Fibroblast of lung (primary cell): ENCODE measurements at regions not wholly inside any gene's neighbourhood (a gene's known extent, or its start where the extent isn't known, plus 50 kb on each side); places are given as distances from the start of the nearest gene placed in this dataset.
"Not testable (repeated sequence)": the region's sequence is repeated elsewhere in the genome, so short reads cannot be mapped to it uniquely, and the experiment has no call there.

Experiments
- DNase-seq, 2 donors: peaks; one replicate each; pipeline versions ENCODE4 v3.0.0 to v3.0.0-alpha.2; 2010; ENCODE audit warnings: low read depth in 2 of 2
- H2AFZ ChIP-seq: 2 replicates; pipeline ENCODE4 v1.5.1; 2012; ENCODE audit warnings: low read length, control low read depth, inconsistent platforms
- H3K27ac ChIP-seq: 2 replicates; pipeline ENCODE4 v1.5.1; 2011; ENCODE audit warnings: low read length, control low read depth; ENCODE audit not compliant: insufficient read depth
- H3K27me3 ChIP-seq: 2 replicates; pipeline ENCODE4 v1.5.1; 2011; ENCODE audit warnings: mild to moderate bottlenecking, low read length; ENCODE audit not compliant: control insufficient read depth, insufficient read depth
- H3K36me3 ChIP-seq: 2 replicates; pipeline ENCODE4 v1.5.1; 2011; ENCODE audit warnings: low read length; ENCODE audit not compliant: control insufficient read depth, insufficient read depth
- H3K4me1 ChIP-seq: 2 replicates; pipeline ENCODE4 v1.5.1; 2011; ENCODE audit warnings: low read length; ENCODE audit not compliant: control insufficient read depth, insufficient read depth; ENCODE audit errors: extremely low read depth
- H3K4me2 ChIP-seq: 2 replicates; pipeline ENCODE4 v1.5.1; 2011; ENCODE audit warnings: low read length, control low read depth; ENCODE audit not compliant: insufficient read depth; ENCODE audit errors: extremely low read depth
- H3K4me3 ChIP-seq, 4 experiments: fragments of 200-600 bp in 1 of 4; sonication (generic) in 1 of 4; replicated peaks in 1 of 4; 2 replicates each; pipeline ENCODE4 v1.5.1; 2011 to 2016; ENCODE audit warnings: low read length in 4 of 4, low read depth in 3 of 4, mild to moderate bottlenecking in 3 of 4, control low read depth in 2 of 4, inconsistent platforms in 1 of 4, mixed read lengths in 1 of 4; ENCODE audit not compliant: insufficient read depth in 1 of 4; ENCODE audit errors: control extremely low read depth in 1 of 4
- H3K79me2 ChIP-seq: 2 replicates; pipeline ENCODE4 v1.5.1; 2012; ENCODE audit warnings: mild to moderate bottlenecking, low read length, inconsistent platforms; ENCODE audit not compliant: control insufficient read depth, insufficient read depth
- H3K9ac ChIP-seq: 2 replicates; pipeline ENCODE4 v1.5.1; 2011; ENCODE audit warnings: mild to moderate bottlenecking, low read length, control low read depth; ENCODE audit not compliant: insufficient read depth
- H3K9me3 ChIP-seq: 2 replicates; pipeline ENCODE4 v1.5.1; 2012; ENCODE audit warnings: low read depth, low read length; ENCODE audit not compliant: control insufficient read depth, insufficient read depth
- H4K20me1 ChIP-seq: 2 replicates; pipeline ENCODE4 v1.5.1; 2011; ENCODE audit warnings: low read length; ENCODE audit not compliant: control insufficient read depth, insufficient read depth; ENCODE audit errors: extremely low read depth
- EZH2 ChIP-seq: IDR thresholded peaks from 2 replicates; pipeline ENCODE4 v1.5.1; 2012; ENCODE audit warnings: low read length, control low read depth, mild to moderate bottlenecking; ENCODE audit errors: missing control alignments
- TF ChIP-seq, protein P1 (sequence below), 2 donors: IDR thresholded peaks in 1 of 2; conservative IDR thresholded peaks in 1 of 2; 1 replicate in 1 of 2; 2 replicates in 1 of 2; pipeline ENCODE4 v1.5.1; 2011 to 2012; ENCODE audit warnings: low read length in 2 of 2, control low read depth in 1 of 2, inconsistent platforms in 1 of 2, low read depth in 1 of 2, mild to moderate bottlenecking in 1 of 2

DNA sequence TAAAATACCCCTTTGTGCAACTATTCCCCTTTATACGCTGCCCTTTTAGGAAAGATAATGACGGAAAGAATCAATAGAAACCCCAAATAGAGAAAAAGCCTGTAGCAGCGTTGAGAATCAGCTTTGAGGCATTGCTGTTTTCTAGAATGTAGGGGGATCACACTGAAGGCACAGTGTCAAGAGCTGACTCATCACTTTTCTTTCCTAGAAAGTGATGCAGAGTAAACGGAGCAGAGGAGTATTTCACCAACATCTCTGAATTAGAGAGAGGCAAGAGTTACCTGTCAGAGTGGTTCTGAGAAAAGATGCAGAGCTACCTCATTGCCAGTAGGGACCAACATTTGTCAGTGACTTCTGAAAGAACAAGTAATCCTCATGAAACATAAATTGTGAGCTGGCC lies 269.8 kb upstream of the TMC3 start:
- Histone ChIP-seq H3K27ac (no peak overlapping the region), H3K4me2 (no peak overlapping the region), H2AFZ (no peak overlapping the region), H3K9ac (no peak overlapping the region), H3K36me3 (no peaks in the 10 kb centered on the region), H3K9me3 (no peaks in the 10 kb centered on the region), H3K27me3 (no peaks in the 10 kb centered on the region), H3K79me2 (no peaks in the 10 kb centered on the region), H4K20me1 (no peaks in the 10 kb centered on the region), H3K4me3 (no peak overlapping the region), H3K4me1 (no peaks in the 10 kb centered on the region)
- peak in 1 of 2 donors; percentile 22 for DNase-seq
- no peak for TF ChIP-seq EZH2
- TF ChIP-seq, protein P1, sequence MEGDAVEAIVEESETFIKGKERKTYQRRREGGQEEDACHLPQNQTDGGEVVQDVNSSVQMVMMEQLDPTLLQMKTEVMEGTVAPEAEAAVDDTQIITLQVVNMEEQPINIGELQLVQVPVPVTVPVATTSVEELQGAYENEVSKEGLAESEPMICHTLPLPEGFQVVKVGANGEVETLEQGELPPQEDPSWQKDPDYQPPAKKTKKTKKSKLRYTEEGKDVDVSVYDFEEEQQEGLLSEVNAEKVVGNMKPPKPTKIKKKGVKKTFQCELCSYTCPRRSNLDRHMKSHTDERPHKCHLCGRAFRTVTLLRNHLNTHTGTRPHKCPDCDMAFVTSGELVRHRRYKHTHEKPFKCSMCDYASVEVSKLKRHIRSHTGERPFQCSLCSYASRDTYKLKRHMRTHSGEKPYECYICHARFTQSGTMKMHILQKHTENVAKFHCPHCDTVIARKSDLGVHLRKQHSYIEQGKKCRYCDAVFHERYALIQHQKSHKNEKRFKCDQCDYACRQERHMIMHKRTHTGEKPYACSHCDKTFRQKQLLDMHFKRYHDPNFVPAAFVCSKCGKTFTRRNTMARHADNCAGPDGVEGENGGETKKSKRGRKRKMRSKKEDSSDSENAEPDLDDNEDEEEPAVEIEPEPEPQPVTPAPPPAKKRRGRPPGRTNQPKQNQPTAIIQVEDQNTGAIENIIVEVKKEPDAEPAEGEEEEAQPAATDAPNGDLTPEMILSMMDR (conservative IDR thresholded peaks at IDR 0.05 in 1 of 2, IDR thresholded peaks at IDR 0.05 in 1 of 2; ENCODE audit: low read depth in 1 of 2, low read length in 2 of 2), result no peak

DNA sequence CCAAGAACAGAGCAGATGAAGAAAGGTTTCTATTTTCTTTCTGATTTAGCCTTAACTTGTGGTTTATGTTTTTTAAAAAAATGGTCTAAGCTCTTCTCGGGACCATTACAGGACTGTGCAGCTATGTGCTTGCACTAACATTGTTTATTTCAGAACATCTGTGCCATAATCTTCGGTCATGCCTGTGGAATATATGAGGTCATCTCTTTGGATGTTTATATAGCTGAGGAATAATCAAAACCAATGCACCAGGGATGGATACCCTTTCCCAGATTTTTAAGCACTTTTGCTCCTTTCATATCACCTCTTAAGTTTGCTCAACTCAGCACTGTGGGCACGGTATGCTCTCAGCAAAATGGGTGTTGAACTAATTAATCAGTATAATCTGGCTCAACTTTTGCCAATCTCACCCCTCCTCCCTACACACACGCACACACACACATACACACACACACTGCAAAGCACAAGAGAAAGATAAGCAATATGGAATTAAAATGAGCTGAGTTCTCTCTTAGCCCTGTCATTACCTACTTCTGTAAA lies 268.5 kb upstream of the TMC3 start:
- TF ChIP-seq, protein P1 (conservative IDR thresholded peaks at IDR 0.05 in 1 of 2, IDR thresholded peaks at IDR 0.05 in 1 of 2; ENCODE audit: low read depth in 1 of 2, low read length in 2 of 2), result no peak
- no peak for TF ChIP-seq EZH2
- Histone ChIP-seq H3K27me3 (no peaks in the 10 kb centered on the region), H3K4me2 (no peak overlapping the region), H2AFZ (no peak overlapping the region), H3K36me3 (no peaks in the 10 kb centered on the region), H4K20me1 (no peaks in the 10 kb centered on the region), H3K4me1 (no peaks in the 10 kb centered on the region), H3K9me3 (no peaks in the 10 kb centered on the region), H3K9ac (no peak overlapping the region), H3K79me2 (no peaks in the 10 kb centered on the region), H3K27ac (no peak overlapping the region), H3K4me3 (no peak overlapping the region)
- peak; percentile 13 to 97 for DNase-seq

DNA sequence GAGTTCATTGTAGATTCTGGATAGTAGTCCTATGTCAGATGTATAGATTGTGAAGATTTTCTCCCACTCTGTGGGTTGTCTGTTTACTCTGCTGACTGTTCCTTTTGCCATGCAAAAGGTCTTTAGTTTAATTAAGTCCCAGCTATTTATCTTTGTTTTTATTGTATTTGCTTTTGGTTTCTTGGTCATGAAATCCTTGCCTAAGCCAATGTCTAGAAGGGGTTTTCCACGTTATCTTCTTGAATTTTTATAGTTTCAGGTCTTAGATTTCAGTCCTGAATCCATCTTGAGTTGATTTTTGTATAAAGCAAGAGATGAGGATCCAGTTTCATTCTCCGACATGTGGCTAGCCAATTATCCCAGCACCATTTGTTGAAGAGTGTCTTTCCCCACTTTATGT lies 262.1 kb upstream of the TMC3 start:
- not testable (repeated sequence) for H3K9me3 ChIP-seq, H3K27ac ChIP-seq, DNase-seq, H3K4me1 ChIP-seq, H3K79me2 ChIP-seq, H4K20me1 ChIP-seq, H3K4me3 ChIP-seq, H3K4me2 ChIP-seq, H3K36me3 ChIP-seq, H3K9ac ChIP-seq, H3K27me3 ChIP-seq, H2AFZ ChIP-seq
